Suppressor macrophage treated with lipopolysaccharide for 1 hour (primary cell): ENCODE measurements at regions not wholly inside any gene's neighbourhood (a gene's known extent, or its start where the extent isn't known, plus 50 kb on each side); places are given as distances from the start of the nearest gene placed in this dataset.
"Not testable (repeated sequence)": the region's sequence is repeated elsewhere in the genome, so short reads cannot be mapped to it uniquely, and the experiment has no call there.

Experiments used
- DNase-seq, 3 donors: peaks; one replicate each; pipeline ENCODE4 v3.0.0-alpha.2; 2020 to 2022

GRCh38 chr18:37874721-37875120 is 309.1 kb upstream of the CELF4 start:
- no peak for DNase-seq

GRCh38 chr18:37873416-37873815 is 307.8 kb upstream of the CELF4 start:
- no peak for DNase-seq

GRCh38 chr18:37872562-37872961 is 307.0 kb upstream of the CELF4 start:
- no peak for DNase-seq

GRCh38 chr18:37871561-37871960 is 306.0 kb upstream of the CELF4 start:
- no peak for DNase-seq

- no peak for DNase-seq
These were observed 303.5 kb upstream of the CELF4 start for GRCh38 chr18:37869051-37869450.

GRCh38 chr18:37864122-37864521 is 298.5 kb upstream of the CELF4 start:
- DNase-seq, result no peak

GRCh38 chr18:37861981-37862380 is 296.4 kb upstream of the CELF4 start:
- DNase-seq, result no peak

GRCh38 chr18:37854396-37854795 is 288.8 kb upstream of the CELF4 start:
- DNase-seq, result peak in 1 of 3 donors; percentile 3

- DNase-seq, result peak; percentile 64 to 73 (median 64)
These were observed 288.1 kb upstream of the CELF4 start for GRCh38 chr18:37853706-37854105.

GRCh38 chr18:37852464-37852863 is 286.9 kb upstream of the CELF4 start:
- no peak for DNase-seq

GRCh38 chr18:37847544-37847943 is 281.9 kb upstream of the CELF4 start:
- no peak for DNase-seq

- no peak for DNase-seq
These were observed 281.4 kb upstream of the CELF4 start for GRCh38 chr18:37846996-37847395.

- no peak for DNase-seq
These were observed 279.9 kb upstream of the CELF4 start for GRCh38 chr18:37845498-37845897.

- no peak for DNase-seq
These were observed 278.8 kb upstream of the CELF4 start for GRCh38 chr18:37844209-37844970.

GRCh38 chr18:37838083-37838482 is 272.5 kb upstream of the CELF4 start:
- DNase-seq, result no peak

GRCh38 chr18:37836071-37836970 is 270.7 kb upstream of the CELF4 start:
- no peak for DNase-seq

GRCh38 chr18:37832010-37832695 is 266.6 kb upstream of the CELF4 start:
- not testable (repeated sequence) for DNase-seq

GRCh38 chr18:37812961-37813360 is 247.4 kb upstream of the CELF4 start:
- DNase-seq, result no peak

GRCh38 chr18:37805773-37806404 is 240.3 kb upstream of the CELF4 start:
- DNase-seq, result no peak

- no peak for DNase-seq
These were observed 231.3 kb upstream of the CELF4 start for GRCh38 chr18:37796823-37797349.

GRCh38 chr18:37787452-37787851 is 221.9 kb upstream of the CELF4 start:
- DNase-seq, result no peak

- no peak for DNase-seq
These were observed 218.2 kb upstream of the CELF4 start for GRCh38 chr18:37783771-37784170.

GRCh38 chr18:37779220-37779619 is 213.6 kb upstream of the CELF4 start:
- DNase-seq, result no peak
